ENCODE measurements at regions not wholly inside any gene's neighbourhood (a gene's known extent, or its start where the extent isn't known, plus 50 kb on each side); places are given as distances from the start of the nearest gene placed in this dataset.

DNA sequence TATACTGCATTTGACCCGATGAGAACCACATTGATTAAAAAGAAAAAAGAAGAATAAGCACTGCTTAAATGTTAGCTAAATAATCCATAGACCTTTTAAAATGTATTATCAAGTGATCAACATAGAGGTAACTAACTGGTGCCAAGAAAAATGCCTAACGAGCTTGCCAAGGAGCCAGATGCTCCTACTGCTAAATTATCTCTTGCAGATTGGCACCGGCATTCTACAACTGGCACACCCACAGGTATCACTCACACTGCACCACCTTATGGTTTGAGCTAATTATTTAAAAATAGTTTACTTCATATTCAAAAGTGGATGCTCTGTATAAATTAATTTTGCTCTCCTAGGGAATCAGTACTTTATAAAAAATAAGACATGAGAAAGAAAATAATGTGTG, 341.6 kb upstream of the CDH7 start:
- TF ChIP-seq, protein P1, sequence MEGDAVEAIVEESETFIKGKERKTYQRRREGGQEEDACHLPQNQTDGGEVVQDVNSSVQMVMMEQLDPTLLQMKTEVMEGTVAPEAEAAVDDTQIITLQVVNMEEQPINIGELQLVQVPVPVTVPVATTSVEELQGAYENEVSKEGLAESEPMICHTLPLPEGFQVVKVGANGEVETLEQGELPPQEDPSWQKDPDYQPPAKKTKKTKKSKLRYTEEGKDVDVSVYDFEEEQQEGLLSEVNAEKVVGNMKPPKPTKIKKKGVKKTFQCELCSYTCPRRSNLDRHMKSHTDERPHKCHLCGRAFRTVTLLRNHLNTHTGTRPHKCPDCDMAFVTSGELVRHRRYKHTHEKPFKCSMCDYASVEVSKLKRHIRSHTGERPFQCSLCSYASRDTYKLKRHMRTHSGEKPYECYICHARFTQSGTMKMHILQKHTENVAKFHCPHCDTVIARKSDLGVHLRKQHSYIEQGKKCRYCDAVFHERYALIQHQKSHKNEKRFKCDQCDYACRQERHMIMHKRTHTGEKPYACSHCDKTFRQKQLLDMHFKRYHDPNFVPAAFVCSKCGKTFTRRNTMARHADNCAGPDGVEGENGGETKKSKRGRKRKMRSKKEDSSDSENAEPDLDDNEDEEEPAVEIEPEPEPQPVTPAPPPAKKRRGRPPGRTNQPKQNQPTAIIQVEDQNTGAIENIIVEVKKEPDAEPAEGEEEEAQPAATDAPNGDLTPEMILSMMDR (conservative IDR thresholded peaks at IDR 0.05 in 1 of 2, IDR thresholded peaks at IDR 0.05 in 1 of 2; ENCODE audit: low read depth in 1 of 2, low read length in 2 of 2): no peak
- TF ChIP-seq EZH2 (IDR thresholded peaks at IDR 0.05; ENCODE audit: low read length, missing control alignments): no peak
- Histone ChIP-seq H3K9ac (ENCODE audit: insufficient read depth, low read length) (no peak overlapping the region), H3K79me2 (ENCODE audit: control insufficient read depth, insufficient read depth, low read length) (no peaks in the 10 kb centered on the region), H3K4me3 (replicated peaks in 1 of 4; ENCODE audit: control extremely low read depth in 1 of 4, insufficient read depth in 1 of 4, low read depth in 3 of 4, low read length in 4 of 4) (no peak overlapping the region), H3K36me3 (ENCODE audit: control insufficient read depth, insufficient read depth, low read length) (no peaks in the 10 kb centered on the region), H3K9me3 (ENCODE audit: control insufficient read depth, insufficient read depth, low read depth, low read length) (no peaks in the 10 kb centered on the region), H4K20me1 (ENCODE audit: control insufficient read depth, extremely low read depth, insufficient read depth, low read length) (no peaks in the 10 kb centered on the region), H3K27me3 (ENCODE audit: control insufficient read depth, insufficient read depth, low read length) (no peaks in the 10 kb centered on the region), H3K27ac (ENCODE audit: insufficient read depth, low read length) (no peak overlapping the region), H3K4me1 (ENCODE audit: control insufficient read depth, extremely low read depth, insufficient read depth, low read length) (no peaks in the 10 kb centered on the region), H3K4me2 (ENCODE audit: extremely low read depth, insufficient read depth, low read length) (no peak overlapping the region), H2AFZ (ENCODE audit: low read length) (no peak overlapping the region)
- no peak for DNase-seq (ENCODE audit: low read depth in 2 of 2)

GRCh38 chr18:65403534-65403933, 347.3 kb upstream of the CDH7 start:
- H3K27ac ChIP-seq (ENCODE audit: insufficient read depth, low read length): no peak overlapping the region
- TF ChIP-seq EZH2 (IDR thresholded peaks at IDR 0.05; ENCODE audit: low read length, missing control alignments): no peak
- TF ChIP-seq, protein P1 (conservative IDR thresholded peaks at IDR 0.05 in 1 of 2, IDR thresholded peaks at IDR 0.05 in 1 of 2; ENCODE audit: low read depth in 1 of 2, low read length in 2 of 2): no peak
- H3K79me2 ChIP-seq (ENCODE audit: control insufficient read depth, insufficient read depth, low read length): no peaks in the 10 kb centered on the region
- no peak overlapping the region for H3K4me2 ChIP-seq (ENCODE audit: extremely low read depth, insufficient read depth, low read length)
- DNase-seq (ENCODE audit: low read depth in 2 of 2): no peak
- no peaks in the 10 kb centered on the region for H4K20me1 ChIP-seq (ENCODE audit: control insufficient read depth, extremely low read depth, insufficient read depth, low read length)
- no peaks in the 10 kb centered on the region for H3K9me3 ChIP-seq (ENCODE audit: control insufficient read depth, insufficient read depth, low read depth, low read length)
- no peaks in the 10 kb centered on the region for H3K4me1 ChIP-seq (ENCODE audit: control insufficient read depth, extremely low read depth, insufficient read depth, low read length)
- H3K9ac ChIP-seq (ENCODE audit: insufficient read depth, low read length): no peak overlapping the region
- no peak overlapping the region for H2AFZ ChIP-seq (ENCODE audit: low read length)
- no peaks in the 10 kb centered on the region for H3K27me3 ChIP-seq (ENCODE audit: control insufficient read depth, insufficient read depth, low read length)
- H3K36me3 ChIP-seq (ENCODE audit: control insufficient read depth, insufficient read depth, low read length): no peaks in the 10 kb centered on the region
- H3K4me3 ChIP-seq (replicated peaks in 1 of 4; ENCODE audit: control extremely low read depth in 1 of 4, insufficient read depth in 1 of 4, low read depth in 3 of 4, low read length in 4 of 4): no peak overlapping the region

- Histone ChIP-seq H3K79me2 (ENCODE audit: control insufficient read depth, insufficient read depth, low read length) (no peaks in the 10 kb centered on the region), H3K27me3 (ENCODE audit: control insufficient read depth, insufficient read depth, low read length) (no peaks in the 10 kb centered on the region), H3K27ac (ENCODE audit: insufficient read depth, low read length) (no peak overlapping the region), H4K20me1 (ENCODE audit: control insufficient read depth, extremely low read depth, insufficient read depth, low read length) (no peaks in the 10 kb centered on the region), H3K36me3 (ENCODE audit: control insufficient read depth, insufficient read depth, low read length) (no peaks in the 10 kb centered on the region), H3K9me3 (ENCODE audit: control insufficient read depth, insufficient read depth, low read depth, low read length) (no peaks in the 10 kb centered on the region), H3K4me2 (ENCODE audit: extremely low read depth, insufficient read depth, low read length) (no peak overlapping the region), H2AFZ (ENCODE audit: low read length) (no peak overlapping the region), H3K9ac (ENCODE audit: insufficient read depth, low read length) (no peak overlapping the region), H3K4me1 (ENCODE audit: control insufficient read depth, extremely low read depth, insufficient read depth, low read length) (no peaks in the 10 kb centered on the region), H3K4me3 (replicated peaks in 1 of 4; ENCODE audit: control extremely low read depth in 1 of 4, insufficient read depth in 1 of 4, low read depth in 3 of 4, low read length in 4 of 4) (no peak overlapping the region)
- no peak for TF ChIP-seq EZH2 (IDR thresholded peaks at IDR 0.05; ENCODE audit: low read length, missing control alignments)
- TF ChIP-seq, protein P1 (conservative IDR thresholded peaks at IDR 0.05 in 1 of 2, IDR thresholded peaks at IDR 0.05 in 1 of 2; ENCODE audit: low read depth in 1 of 2, low read length in 2 of 2): no peak
- DNase-seq (ENCODE audit: low read depth in 2 of 2): no peak
These were observed 351.7 kb upstream of the CDH7 start for GRCh38 chr18:65399091-65399490.

Measured in fibroblast of lung (primary cell).